Activated T-cell treated with anti-CD3 and anti-CD28 coated beads for 4 hours (primary cell): ENCODE measurements at regions not wholly inside any gene's neighbourhood (a gene's known extent, or its start where the extent isn't known, plus 50 kb on each side); places are given as distances from the start of the nearest gene placed in this dataset.
"Not testable (repeated sequence)": the region's sequence is repeated elsewhere in the genome, so short reads cannot be mapped to it uniquely, and the experiment has no call there.

Source experiments
- DNase-seq: peaks from one replicate; pipeline ENCODE4 v3.0.0-alpha.2; 2020

DNA sequence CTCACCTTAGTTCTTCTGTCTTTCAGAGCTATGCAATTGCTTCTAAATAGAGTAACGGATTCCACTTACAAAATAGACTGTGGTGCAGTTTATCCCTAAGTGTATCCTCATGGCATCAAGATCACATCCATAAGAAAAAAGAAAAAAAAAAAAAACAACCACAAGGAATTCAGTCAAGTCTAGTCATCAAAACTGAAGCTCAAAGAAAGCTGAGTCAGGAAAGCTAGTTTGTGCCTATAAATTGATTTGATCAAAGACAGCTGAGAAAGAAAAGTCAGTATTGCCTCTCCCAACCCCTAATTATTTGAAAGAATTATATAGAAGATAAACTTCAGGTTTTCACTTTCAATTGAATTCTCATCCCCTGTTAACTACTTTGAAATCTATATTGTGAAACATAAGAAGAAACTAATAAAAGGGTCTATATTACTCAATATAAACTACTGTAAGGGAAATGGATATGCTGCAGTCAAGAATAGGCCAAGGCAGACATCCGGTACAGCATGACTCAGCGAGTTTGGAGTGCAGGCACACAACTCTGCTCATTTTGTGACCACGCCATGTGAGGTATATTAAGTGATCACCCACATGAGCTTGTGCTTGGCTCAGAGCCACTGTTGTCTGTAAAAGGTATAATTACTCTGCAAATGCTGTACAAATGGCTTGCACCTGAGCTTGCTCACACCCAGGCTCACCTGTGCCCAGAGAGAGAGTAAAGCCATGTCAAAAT is 568.1 kb upstream of the CRIM1 start:
- no peak for DNase-seq

DNA sequence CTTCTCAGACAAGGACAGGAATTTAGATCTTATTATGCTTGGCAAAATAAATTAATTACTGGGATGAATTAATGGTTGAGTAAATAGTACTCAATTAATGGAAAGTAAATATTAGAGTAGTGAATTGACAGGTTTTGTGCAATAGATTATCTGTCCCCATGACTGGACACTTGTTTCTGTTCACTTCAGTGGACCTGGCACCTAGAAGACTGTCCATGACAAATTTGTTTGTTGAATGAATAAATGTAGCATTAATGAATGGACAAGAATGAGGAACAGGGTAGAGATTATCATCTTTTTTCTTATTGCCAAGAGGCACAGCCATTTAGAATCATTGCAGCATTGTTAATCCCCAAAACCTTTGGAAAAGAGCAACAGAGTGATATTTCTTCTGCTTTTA is 570.0 kb upstream of the CRIM1 start:
- no peak for DNase-seq

DNA sequence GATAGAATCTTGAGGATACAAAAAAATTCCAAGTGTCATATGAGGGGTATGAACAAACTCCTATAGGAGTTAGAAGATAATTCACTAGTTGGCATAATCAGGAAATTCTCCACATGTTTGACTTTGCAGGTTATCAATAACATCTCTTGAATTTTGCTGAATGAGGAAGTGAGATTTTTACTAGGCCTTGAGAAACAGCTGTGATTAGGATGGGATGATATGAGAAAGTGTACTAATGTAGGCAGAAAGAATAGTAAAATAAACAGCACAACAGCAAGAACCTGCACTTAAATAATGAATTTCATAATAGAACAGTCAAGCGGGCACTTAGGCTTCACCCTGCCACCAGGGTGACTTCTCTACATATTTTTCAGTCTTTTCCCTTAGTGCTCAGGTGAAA is 570.8 kb upstream of the CRIM1 start:
- DNase-seq = no peak

DNA sequence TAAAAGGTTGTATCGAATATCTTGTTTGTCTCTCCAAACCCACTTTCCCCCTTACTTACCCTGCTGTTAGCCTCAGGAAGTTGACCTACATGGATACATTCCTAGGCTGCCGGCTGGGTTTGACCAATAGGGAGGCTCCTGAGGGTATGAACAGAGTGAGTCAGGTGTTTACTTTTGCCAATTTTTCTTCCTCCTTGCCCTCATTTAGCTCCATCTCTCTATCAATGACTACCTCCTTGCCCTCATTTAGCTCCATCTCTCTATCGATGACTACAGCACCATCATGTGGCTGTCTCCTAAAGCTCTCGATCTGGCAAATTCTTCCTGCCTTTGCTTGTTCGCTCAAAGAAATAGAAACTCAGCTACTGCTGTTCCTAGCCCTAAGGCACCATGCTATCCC is 571.9 kb upstream of the CRIM1 start:
- no peak for DNase-seq

DNA sequence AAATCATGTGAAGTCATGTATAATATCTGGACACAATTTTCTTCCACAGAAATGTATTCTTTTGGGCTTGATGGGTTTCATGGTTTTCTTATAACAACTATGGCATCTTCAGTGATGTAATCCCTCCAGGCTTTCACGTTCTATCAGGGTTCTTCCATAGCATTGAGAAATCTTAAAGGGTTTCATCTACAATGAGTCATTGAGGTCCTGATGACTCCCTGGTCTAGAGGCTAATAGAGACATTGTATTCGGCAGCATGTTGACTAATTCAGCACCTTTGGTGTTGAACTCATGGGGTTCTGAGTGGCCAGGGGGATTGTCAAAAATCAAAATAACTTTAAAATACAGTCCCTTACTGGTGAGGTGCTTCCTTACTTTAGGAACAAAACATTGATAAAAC is 614.0 kb upstream of the CRIM1 start:
- DNase-seq = no peak

DNA sequence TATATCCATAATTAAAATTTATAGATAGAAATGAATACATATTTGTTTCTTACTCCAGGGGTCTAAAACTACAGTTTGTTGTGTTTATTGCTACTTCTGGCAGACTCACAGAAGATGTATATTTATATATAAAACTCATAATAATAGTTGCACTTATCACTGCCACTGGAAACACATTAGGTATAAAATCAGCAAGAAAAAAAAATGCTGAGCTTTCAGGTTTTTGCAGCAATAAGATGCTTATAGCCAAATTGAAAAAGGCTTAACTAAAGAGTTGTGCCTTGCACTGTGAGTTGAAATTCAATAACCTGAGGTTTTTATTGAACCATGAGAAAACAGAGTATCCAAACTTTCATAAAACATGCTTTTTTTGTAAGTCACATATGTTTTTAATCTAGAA is 623.9 kb upstream of the CRIM1 start:
- DNase-seq = no peak

DNA sequence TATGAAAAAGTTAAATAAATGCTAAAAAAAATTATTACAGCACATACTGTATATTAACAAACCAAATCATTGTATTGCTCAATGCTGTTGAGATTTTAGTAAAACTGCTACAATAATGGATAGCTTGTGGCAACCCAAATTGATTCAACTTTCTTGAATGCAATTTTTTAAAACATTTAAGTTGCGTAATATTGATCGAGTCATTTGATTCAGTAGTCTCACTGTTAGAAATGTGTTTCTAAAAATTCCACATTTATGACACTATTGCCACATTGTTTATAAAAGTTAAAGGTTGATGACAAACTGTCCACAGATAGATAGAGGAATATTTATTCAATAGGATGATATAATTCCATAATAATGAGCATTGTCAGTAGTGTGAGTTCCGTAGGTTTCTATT is 640.7 kb upstream of the CRIM1 start:
- no peak for DNase-seq

DNA sequence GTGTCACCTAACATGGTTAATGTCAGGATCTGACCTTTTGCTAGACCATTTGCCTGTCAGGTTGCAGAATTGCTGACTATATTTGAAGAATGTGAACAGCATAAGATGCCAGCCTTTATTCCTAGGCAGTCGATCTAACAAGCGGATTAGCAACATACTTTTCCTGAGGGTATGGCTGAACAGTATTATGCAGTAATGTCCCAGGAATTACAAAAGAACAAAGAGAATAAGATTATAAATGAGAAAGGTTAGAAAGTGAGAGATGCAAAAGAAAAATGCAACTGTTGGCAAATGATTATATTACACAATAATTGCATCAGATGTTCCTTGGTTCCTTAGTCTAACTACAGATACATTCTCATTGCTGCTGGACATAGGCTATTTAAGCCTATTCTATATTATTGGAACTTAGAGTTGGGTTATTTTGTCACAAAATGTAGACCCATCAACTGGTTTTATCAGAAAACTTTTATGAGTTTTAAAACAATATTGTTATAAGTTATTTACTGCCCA is 647.1 kb upstream of the CRIM1 start:
- no peak for DNase-seq

DNA sequence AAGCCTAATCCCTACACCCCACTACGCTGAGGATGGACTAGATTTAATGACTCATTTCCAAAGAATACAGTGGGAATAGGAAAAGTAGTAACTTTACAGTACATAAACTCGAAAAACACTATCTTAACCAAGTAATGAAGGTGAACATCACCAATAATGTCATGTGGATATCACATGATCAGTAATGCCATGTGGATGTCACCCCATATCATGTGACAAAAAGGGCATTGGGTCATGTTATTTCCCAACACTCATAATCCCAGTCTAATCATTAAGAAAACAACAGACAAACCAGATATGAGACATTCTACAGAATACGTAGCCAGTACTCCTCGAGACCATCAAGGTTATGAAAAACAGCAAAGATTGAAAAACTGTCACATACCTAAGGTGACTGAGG is 667.3 kb upstream of the CRIM1 start:
- no peak for DNase-seq

DNA sequence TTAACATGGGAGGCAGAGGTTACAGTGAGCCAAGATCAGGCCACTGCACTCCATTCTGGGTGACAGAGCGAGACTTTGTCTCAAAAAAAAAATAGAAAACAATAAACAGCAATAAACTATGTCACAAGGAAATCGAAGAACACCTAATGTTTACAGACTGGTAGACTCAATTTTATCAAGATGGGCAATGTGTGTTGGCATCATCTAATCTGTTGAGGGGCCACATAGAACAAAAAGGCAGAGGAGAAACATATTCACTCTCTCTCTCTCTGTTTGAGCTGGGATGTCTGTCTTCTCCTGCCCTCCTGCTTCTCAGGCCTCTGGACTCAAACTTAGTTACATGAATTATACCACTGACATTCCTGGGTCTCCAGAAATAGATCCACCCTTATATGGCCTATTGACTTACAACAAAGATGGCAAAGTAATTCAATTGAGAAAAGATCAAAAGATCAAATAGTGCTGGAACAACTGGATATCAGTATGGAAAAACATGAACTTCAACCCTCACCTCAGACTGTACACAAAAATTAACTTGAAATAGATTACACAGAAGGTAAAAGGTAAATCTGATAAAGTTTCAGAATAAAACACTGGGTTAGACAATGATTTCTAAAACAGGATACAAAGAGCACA is 703.8 kb upstream of the CRIM1 start:
- no peak for DNase-seq

DNA sequence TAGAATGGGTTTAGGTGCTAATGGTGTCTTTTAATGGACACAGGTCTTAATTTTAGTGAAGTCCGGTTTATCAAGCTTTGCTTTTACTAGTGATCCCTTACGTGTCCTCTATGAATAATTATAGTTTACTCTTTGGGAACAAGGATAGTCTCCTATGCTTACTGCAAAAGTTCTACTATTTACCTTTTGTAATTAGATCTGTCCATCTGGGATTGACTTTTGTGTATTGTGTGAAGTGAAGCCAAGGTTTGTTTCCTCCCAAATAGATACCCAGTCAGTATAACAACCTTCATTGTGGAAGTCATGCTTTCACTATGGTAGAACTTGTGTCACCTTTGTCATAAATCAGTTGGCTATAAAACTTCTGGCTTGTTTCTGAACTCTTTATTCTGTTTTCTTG is 740.9 kb upstream of the CRIM1 start:
- no peak for DNase-seq

DNA sequence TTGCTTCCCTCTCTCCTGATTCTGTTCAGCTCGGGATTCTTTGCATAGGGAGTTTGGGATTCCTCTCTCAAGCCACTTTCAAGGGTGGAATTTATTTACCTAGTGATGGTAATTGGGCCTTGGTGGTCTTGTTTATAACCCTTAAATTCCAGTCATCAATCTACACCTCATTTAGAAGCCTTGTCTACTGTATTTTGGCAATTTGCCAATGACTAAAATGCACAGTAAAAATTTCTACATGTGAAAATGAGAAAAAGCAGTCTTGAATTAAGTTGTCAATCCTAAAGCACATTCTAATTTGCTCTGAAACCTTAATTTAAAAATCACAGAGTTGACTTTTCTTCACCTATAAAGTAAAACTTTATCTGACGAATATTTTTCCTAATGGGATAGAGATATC is 749.2 kb upstream of the CRIM1 start:
- DNase-seq = no peak

DNA sequence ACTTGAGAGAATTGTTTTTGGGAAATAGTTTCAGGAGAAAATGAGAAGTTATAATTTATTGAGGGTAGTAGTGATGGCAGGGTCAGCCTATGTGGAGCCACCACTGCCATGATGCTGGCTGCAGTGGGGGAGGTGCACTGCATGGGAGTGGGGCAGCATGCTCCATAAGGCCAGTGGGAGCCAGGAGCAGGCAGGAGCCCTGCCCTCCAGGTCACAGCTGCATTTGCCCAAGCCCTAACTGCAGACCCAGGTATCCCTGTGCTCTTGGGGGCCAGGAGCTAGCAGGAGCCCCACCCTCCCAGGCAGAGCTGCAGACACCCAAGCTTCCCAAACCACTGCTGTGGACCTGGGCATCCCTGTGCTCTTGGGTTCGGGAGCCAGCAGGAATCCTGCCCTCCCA is 757.3 kb upstream of the CRIM1 start:
- DNase-seq = no peak

DNA sequence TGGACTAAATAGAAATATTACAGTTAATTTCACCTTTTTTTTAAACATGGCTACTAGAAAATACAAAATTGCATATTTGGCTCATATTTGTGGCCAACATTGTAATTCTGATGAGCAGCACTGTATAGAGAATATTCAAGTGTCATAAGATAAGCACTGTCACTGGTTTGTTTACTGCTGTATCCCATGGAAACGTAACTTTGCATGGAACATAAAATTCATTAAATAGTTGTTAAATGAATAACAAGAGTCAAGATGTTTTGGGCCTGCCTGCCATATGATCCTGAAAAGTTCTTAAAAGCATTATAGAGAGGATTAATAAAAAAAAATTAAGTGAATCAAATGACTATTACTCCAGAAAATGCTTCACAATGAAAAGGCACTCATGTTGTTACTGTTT is 763.7 kb upstream of the CRIM1 start:
- DNase-seq = no peak

DNA sequence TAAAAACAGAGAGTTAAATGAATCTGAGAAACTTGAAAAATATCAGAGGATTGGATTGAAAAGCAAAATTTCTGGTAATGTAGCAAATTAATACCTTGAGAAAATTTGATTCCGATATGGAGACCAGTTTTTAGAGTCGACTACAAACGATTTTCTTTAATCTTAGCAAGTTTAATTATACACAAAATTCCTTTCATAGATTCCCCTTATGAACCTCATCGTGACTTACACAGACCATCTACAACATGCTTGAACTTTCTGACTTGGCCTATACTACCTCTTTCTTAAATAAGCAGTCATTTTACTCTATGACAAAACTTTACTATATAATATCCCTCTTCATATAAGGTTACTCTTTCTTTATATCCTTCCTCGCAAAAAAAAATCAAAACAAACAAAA is 769.6 kb upstream of the CRIM1 start:
- no peak for DNase-seq

DNA sequence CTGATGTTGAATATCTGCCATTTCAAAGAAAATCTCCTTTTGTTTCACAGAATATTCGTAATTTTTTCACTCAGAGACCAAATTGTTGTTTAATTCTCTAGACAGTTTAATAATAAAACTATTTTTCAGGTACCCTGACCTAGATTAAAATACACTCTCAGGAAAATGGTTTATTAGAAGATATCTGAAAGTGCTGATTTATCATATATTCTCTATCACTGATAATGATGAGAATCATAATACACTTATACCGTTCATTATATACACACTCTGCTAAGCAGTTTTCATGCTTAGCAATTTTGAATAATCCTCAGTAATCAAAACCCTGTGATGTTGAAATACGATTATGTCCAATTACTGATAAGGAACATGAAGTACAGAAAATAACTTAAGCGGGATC is 772.9 kb upstream of the CRIM1 start:
- DNase-seq = no peak

DNA sequence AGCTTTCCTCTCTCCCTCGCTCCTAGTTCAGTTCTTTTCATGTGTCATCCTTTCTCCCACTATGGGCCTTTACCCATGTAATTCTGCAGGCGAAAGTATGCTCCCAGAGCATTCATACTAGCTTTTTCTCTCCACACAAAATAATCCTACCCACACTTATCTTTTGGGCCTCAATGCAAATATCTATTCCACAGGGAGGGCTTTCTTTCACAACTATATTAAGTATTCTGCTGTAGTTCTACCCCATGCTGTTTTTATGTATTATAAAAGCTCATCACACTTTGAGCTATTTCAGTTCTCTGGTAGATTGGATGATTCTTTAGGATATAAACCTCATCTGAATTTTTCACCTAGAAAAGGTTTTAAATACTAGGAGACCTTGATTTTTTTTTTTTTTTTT is 774.6 kb upstream of the CRIM1 start:
- DNase-seq = no peak

DNA sequence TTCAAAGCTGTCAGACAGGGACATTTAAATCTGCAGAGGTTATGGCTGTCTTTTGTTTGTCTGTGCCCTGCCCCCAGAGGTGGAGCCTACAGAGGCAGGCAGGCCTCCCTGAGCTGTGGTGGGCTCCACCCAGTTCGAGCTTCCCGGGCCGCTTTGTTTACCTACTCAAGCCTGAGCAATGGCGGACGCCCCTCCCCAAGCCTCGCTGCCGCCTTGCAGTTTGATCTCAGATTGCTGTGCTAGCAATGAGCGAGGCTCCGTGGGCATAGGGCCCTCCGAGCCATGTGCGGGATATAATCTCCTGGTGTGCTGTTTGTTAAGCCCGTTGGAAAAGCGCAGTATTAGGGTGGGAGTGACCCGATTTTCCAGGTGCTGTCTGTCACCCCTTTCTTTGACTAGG is 787.0 kb upstream of the CRIM1 start:
- DNase-seq = not testable (repeated sequence)

DNA sequence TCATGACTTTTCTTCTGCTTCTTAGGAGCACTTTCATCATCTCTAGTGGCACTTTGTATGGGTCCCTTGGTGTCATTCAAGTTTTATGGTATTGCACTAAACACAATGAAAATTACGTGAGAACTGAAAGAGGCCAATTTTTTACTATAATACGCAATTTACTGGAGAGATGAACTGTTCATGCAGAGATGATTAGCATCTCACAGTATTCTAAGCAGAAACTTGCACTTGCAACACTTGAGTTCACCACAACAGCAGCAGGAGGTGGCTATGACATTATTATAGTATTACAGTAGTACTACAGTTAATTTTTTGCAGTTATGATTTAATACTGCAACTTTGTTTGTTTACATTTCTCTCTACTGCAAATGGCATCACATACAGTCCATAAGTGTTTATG is 793.1 kb upstream of the CRIM1 start:
- DNase-seq = no peak

DNA sequence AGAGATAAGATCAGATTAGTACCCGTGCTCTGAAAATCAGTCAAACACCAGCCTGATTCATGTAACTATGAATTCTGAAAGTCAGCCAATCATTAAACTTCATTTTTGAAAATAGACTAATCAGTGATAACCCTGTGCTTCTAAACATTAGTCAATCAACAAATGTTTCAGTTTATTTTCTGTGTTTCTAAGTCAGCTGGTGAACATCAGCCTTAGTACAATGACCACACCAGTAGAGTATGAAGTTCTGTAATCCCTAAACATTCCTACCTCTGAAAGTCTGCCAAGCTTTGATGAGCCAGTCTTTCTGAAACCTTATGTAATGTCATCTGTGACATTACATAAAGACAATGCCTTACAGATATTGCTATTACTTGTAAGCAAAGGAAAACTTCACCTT is 807.4 kb upstream of the CRIM1 start:
- no peak for DNase-seq

DNA sequence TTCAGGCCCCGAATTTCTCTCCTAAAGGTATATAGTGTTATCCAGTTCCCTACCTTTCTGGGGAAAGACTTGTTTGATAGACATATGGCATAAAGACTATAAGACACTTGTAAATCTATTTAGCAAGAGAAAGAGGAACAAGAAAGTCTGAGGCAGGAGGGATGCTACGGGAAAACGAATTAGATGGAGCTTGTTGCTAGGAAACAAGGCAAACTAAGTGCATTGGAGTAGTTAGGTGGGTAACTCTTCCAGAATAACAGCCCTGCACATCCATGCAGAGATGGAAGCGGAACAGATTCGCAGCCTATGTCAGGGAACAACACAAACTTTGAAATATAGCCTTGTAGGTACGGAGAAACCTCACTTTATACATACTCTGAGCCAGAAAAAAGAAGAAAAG is 810.3 kb upstream of the CRIM1 start:
- DNase-seq = no peak

DNA sequence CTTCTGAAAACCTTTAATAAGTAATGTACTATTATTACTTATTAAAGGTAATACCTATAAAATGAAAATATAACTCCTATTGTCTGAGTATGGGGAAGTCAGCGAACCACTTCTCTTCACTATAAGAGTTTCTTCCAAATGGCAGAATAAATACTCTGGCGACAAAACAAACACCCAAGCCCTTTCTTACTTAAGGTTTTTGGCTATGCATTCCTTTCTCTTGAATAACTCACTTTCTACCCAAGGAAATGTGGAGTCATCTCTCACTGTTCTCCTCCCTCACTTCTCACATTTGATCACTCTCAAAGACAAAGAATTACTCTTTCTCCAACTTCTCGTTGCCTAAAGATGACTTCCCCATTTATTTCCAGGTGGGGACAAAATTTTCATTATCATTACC is 816.8 kb upstream of the CRIM1 start:
- no peak for DNase-seq

DNA sequence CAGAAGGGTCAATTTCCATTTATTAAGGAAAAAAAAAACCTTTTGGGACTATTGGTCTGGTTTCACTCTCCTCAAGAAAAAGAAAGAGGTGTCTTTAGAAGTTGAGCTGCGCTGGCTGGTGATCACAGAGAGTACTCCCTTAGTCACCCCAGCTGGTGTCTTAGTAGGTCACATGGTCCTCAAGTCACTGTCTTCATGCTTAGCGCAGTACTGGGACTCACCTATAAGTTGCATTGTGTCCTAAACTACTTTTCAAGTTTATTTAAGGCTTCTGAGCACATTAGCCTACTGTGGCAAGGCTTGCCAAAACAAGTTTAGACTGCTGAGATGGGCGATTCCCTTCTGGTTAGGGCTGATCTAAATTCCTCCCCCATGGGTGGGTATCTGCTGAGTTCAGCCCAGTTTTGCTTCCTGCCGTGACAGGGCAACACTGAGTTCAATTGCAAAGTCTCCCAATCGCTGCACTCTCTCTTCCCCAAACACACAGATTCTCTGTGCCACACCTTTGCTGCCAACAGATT is 824.9 kb upstream of the CRIM1 start:
- DNase-seq = no peak

DNA sequence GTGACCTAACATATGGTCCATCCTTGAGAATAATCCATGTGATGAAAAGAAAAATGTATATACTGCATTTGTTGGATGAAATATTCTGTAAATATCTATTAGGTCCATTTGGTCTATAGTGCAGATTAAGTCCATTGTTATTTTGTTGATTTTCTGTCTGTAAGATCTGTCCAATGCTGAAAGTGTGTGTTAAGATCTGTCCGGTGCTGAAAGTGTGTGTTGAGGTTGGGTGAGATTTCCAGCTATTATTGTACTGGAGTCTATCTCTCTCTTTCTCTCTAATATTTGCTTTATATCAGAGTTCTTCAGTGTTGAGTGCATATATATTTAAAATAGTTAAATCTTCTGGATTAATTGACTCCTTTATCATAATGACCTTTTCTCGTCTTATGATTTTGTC is 828.8 kb upstream of the CRIM1 start:
- DNase-seq = no peak

DNA sequence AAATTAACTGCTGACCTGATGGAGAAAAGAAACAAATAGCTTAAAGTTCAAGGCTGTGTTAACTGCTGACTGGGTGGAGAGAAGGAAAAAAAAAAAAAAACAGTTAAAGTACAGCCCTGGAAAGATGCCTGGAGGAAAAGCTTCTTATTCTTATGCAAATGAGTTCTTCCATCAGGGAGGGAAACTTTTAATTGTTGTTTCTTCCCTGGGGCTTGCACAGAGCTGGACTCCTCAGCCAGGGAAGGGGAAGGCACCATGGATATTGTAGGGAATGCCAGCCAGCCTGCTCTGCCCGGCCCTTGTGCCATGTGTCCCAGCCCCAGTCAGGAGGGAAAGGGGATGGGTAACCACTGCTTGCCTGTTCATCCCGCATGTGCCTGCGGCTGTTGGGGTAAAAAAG is 833.1 kb upstream of the CRIM1 start:
- no peak for DNase-seq
